Mesendoderm (in vitro differentiated cells): ENCODE measurements at regions not wholly inside any gene's neighbourhood (a gene's known extent, or its start where the extent isn't known, plus 50 kb on each side); places are given as distances from the start of the nearest gene placed in this dataset.
"Not testable (repeated sequence)": the region's sequence is repeated elsewhere in the genome, so short reads cannot be mapped to it uniquely, and the experiment has no call there.

Source experiments
- DNase-seq: peaks from one replicate; pipeline ENCODE4 v3.0.0; 2013
- H2AK5ac ChIP-seq: 2 replicates; pipeline ENCODE4 v1.6.1; 2013; ENCODE audit warnings: low read length, inconsistent platforms
- H2BK120ac ChIP-seq: 2 replicates; pipeline ENCODE4 v1.6.1; 2013; ENCODE audit warnings: low read depth, mild to moderate bottlenecking, low read length, moderate library complexity, mixed read lengths
- H2BK15ac ChIP-seq: replicated peaks from 2 replicates; pipeline ENCODE4 v1.6.1; 2013; ENCODE audit warnings: low read depth, mild to moderate bottlenecking, moderate library complexity
- H2BK5ac ChIP-seq: 2 replicates; pipeline ENCODE4 v1.6.1; 2013; ENCODE audit warnings: low read length, inconsistent platforms
- H3K18ac ChIP-seq: 2 replicates; pipeline ENCODE4 v1.6.1; 2013; ENCODE audit warnings: mild to moderate bottlenecking, low read length, mixed read lengths
- H3K23ac ChIP-seq: one replicate; pipeline ENCODE4 v1.6.1; 2013; ENCODE audit warnings: low read length
- H3K27ac ChIP-seq: 2 replicates; pipeline ENCODE4 v1.5.1; 2013; ENCODE audit warnings: low read depth, mild to moderate bottlenecking, inconsistent platforms, low read length, moderate library complexity
- H3K27me3 ChIP-seq: 2 replicates; pipeline ENCODE4 v1.6.1; 2013; ENCODE audit warnings: low read length, control low read depth, mild to moderate bottlenecking, inconsistent platforms; ENCODE audit not compliant: insufficient read depth, poor library complexity
- H3K36me3 ChIP-seq: 2 replicates; pipeline ENCODE4 v1.6.1; 2013; ENCODE audit warnings: low read length, inconsistent platforms; ENCODE audit not compliant: control insufficient read depth, insufficient read depth
- H3K4ac ChIP-seq: one replicate; pipeline ENCODE4 v1.6.1; 2013; ENCODE audit warnings: low read depth, mild to moderate bottlenecking, low read length, moderate library complexity
- H3K4me1 ChIP-seq: 2 replicates; pipeline ENCODE4 v1.6.1; 2013; ENCODE audit warnings: low read depth, low read length, inconsistent platforms; ENCODE audit not compliant: control insufficient read depth
- H3K4me2 ChIP-seq: 2 replicates; pipeline ENCODE4 v1.6.1; 2013; ENCODE audit warnings: low read length
- H3K4me3 ChIP-seq: 2 replicates; pipeline ENCODE4 v1.5.1; 2013; ENCODE audit warnings: mild to moderate bottlenecking, low read length
- H3K56ac ChIP-seq: one replicate; pipeline ENCODE4 v1.6.1; 2013; ENCODE audit warnings: low read length
- H3K79me1 ChIP-seq: 2 replicates; pipeline ENCODE4 v1.6.1; 2013; ENCODE audit warnings: low read length, inconsistent platforms
- H3K79me2 ChIP-seq: 2 replicates; pipeline ENCODE4 v1.6.1; 2013; ENCODE audit warnings: mild to moderate bottlenecking, low read length; ENCODE audit not compliant: control insufficient read depth, insufficient read depth
- H3K9ac ChIP-seq: 2 replicates; pipeline ENCODE4 v1.6.1; 2013; ENCODE audit warnings: low read length, inconsistent platforms
- H4K5ac ChIP-seq: one replicate; pipeline ENCODE4 v1.6.1; 2013; ENCODE audit warnings: low read length
- H4K8ac ChIP-seq: one replicate; pipeline ENCODE4 v1.6.1; 2013; ENCODE audit warnings: low read depth, mild to moderate bottlenecking, control low read depth, low read length, moderate library complexity
- WGBS: extraction: QIAGEN DNeasy Blood & Tissue Kit; methylation state at CpG from one replicate; pipeline ENCODE4 v1.1.7; 2013; ENCODE audit warnings: low lambda C conversion rate, missing lambda C conversion rate; ENCODE audit not compliant: insufficient coverage; ENCODE audit errors: extremely low coverage; 5-methylcytosine and 5-hydroxymethylcytosine counted together

- Histone ChIP-seq H3K79me2 (no peaks in the 10 kb centered on the region), H4K5ac (no peak overlapping the region), H3K27ac (no peak overlapping the region), H3K4ac (no peak overlapping the region), H3K4me3 (no peak overlapping the region), H2BK120ac (no peak overlapping the region), H3K9ac (no peak overlapping the region), H3K4me2 (no peak overlapping the region), H3K36me3 (no peaks in the 10 kb centered on the region), H2BK15ac (no peak overlapping the region), H3K18ac (no peak overlapping the region), H2AK5ac (no peak overlapping the region), H3K27me3 (no peaks in the 10 kb centered on the region), H4K8ac (no peak overlapping the region), H3K23ac (no peak overlapping the region), H3K56ac (no peak overlapping the region), H3K4me1 (peaks cover 2% of the 10 kb centered on the region), H2BK5ac (no peak overlapping the region), H3K79me1 (no peaks in the 10 kb centered on the region)
- DNase-seq = peak; percentile 77
- no CpG with 5 or more reads among the region's 1 CpG for WGBS
Measured at GRCh38 chr9:104386425-104387069, 117.5 kb upstream of the OR13F1 start.

GRCh38 chr9:104388071-104388470 lies 116.0 kb upstream of the OR13F1 start:
- WGBS = no CpG with 5 or more reads among the region's 3 CpGs
- H4K8ac ChIP-seq = no peak overlapping the region
- H3K4me1 ChIP-seq = peaks cover 2% of the 10 kb centered on the region
- H3K18ac ChIP-seq = no peak overlapping the region
- H2BK15ac ChIP-seq = no peak overlapping the region
- no peaks in the 10 kb centered on the region for H3K79me1 ChIP-seq
- H3K27me3 ChIP-seq = no peaks in the 10 kb centered on the region
- no peak overlapping the region for H3K9ac ChIP-seq
- no peak overlapping the region for H3K27ac ChIP-seq
- H3K56ac ChIP-seq = no peak overlapping the region
- H2BK5ac ChIP-seq = no peak overlapping the region
- H2BK120ac ChIP-seq = no peak overlapping the region
- no peak overlapping the region for H3K4me3 ChIP-seq
- no peak overlapping the region for H4K5ac ChIP-seq
- no peak overlapping the region for H2AK5ac ChIP-seq
- H3K79me2 ChIP-seq = no peaks in the 10 kb centered on the region
- no peak overlapping the region for H3K4ac ChIP-seq
- H3K4me2 ChIP-seq = no peak overlapping the region
- DNase-seq = no peak
- no peak overlapping the region for H3K23ac ChIP-seq
- no peaks in the 10 kb centered on the region for H3K36me3 ChIP-seq

- Histone ChIP-seq H3K18ac (no peak overlapping the region), H2BK120ac (no peak overlapping the region), H3K4me1 (peaks cover 2% of the 10 kb centered on the region), H4K8ac (no peak overlapping the region), H3K4me2 (no peak overlapping the region), H2BK15ac (no peak overlapping the region), H3K23ac (no peak overlapping the region), H2BK5ac (no peak overlapping the region), H3K79me1 (no peaks in the 10 kb centered on the region), H3K4me3 (no peak overlapping the region), H3K27ac (no peak overlapping the region), H3K4ac (no peak overlapping the region), H3K56ac (no peak overlapping the region), H3K79me2 (no peaks in the 10 kb centered on the region), H3K27me3 (no peaks in the 10 kb centered on the region), H4K5ac (no peak overlapping the region), H3K9ac (no peak overlapping the region), H3K36me3 (no peaks in the 10 kb centered on the region), H2AK5ac (no peak overlapping the region)
- no CpG with 5 or more reads among the region's 4 CpGs for WGBS
- DNase-seq = no peak
Measured at GRCh38 chr9:104389341-104389740, 114.7 kb upstream of the OR13F1 start.

DNA sequence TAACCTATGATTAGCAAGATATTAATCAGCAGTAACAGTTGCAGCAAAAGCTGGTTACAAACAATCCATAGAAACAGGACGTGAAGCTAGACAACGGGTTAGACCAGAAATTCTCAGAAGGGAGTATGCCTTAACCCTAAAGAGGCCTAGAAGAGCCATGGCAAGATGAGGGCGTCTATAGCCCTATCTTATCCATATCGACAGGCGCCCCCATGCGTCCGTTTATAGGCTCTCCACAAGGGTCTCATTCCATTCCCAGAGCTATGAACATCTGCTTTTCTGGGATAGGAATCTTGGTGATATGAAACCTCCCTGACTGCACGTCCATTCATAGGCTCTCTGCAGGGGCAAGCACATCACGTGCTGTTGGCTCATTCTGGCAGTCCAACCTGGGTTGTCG lies 109.2 kb upstream of the OR13F1 start:
- H3K56ac ChIP-seq, H2BK120ac ChIP-seq, H3K4ac ChIP-seq, H3K18ac ChIP-seq, H3K23ac ChIP-seq, H2BK15ac ChIP-seq, H3K27me3 ChIP-seq, H3K4me2 ChIP-seq, H4K5ac ChIP-seq, H3K36me3 ChIP-seq, H3K79me1 ChIP-seq, H4K8ac ChIP-seq, H3K79me2 ChIP-seq, H3K27ac ChIP-seq, H3K4me3 ChIP-seq, H2AK5ac ChIP-seq, H2BK5ac ChIP-seq, H3K4me1 ChIP-seq, H3K9ac ChIP-seq: not testable (repeated sequence)
- DNase-seq = peak; percentile 50
- WGBS = no CpG with 5 or more reads among the region's 10 CpGs

- Histone ChIP-seq H2BK120ac (no peak overlapping the region), H3K79me1 (no peaks in the 10 kb centered on the region), H3K79me2 (no peaks in the 10 kb centered on the region), H4K8ac (no peak overlapping the region), H3K27me3 (no peaks in the 10 kb centered on the region), H3K4me1 (no peaks in the 10 kb centered on the region), H4K5ac (no peak overlapping the region), H3K4me3 (no peak overlapping the region), H3K4me2 (no peak overlapping the region), H3K4ac (no peak overlapping the region), H2BK15ac (no peak overlapping the region), H3K36me3 (no peaks in the 10 kb centered on the region), H3K27ac (no peak overlapping the region), H3K9ac (no peak overlapping the region), H2BK5ac (no peak overlapping the region), H2AK5ac (no peak overlapping the region), H3K18ac (no peak overlapping the region), H3K23ac (no peak overlapping the region), H3K56ac (no peak overlapping the region)
- peak; percentile 57 for DNase-seq
Measured at GRCh38 chr9:104412238-104412637, 91.8 kb upstream of the OR13F1 start.

GRCh38 chr9:104416470-104416869 lies 87.6 kb upstream of the OR13F1 start:
- Histone ChIP-seq H2BK15ac (no peak overlapping the region), H2BK5ac (no peak overlapping the region), H3K9ac (no peak overlapping the region), H2BK120ac (no peak overlapping the region), H3K56ac (no peak overlapping the region), H3K4ac (no peak overlapping the region), H3K18ac (no peak overlapping the region), H3K23ac (no peak overlapping the region), H3K79me1 (no peaks in the 10 kb centered on the region), H3K4me2 (no peak overlapping the region), H3K4me3 (no peak overlapping the region), H3K27ac (no peak overlapping the region), H4K5ac (no peak overlapping the region), H2AK5ac (no peak overlapping the region), H3K27me3 (no peaks in the 10 kb centered on the region), H3K79me2 (no peaks in the 10 kb centered on the region), H3K4me1 (no peaks in the 10 kb centered on the region), H3K36me3 (no peaks in the 10 kb centered on the region), H4K8ac (no peak overlapping the region)
- no peak for DNase-seq
